SK-N-MC (cell line): ENCODE measurements at regions not wholly inside any gene's neighbourhood (a gene's known extent, or its start where the extent isn't known, plus 50 kb on each side); places are given as distances from the start of the nearest gene placed in this dataset.
"Not testable (repeated sequence)": the region's sequence is repeated elsewhere in the genome, so short reads cannot be mapped to it uniquely, and the experiment has no call there.

ENCODE experiments used
- DNase-seq: peaks from one replicate; pipeline ENCODE4 v3.0.0-alpha.2; 2011; ENCODE audit warnings: low read depth, low spot score
- H3K27ac ChIP-seq: fragments of 200-600 bp; sonication (generic); 2 replicates; pipeline ENCODE4 v1.5.1; 2016; ENCODE audit warnings: mixed run types
- H3K36me3 ChIP-seq: fragments of 200-600 bp; sonication (generic); 2 replicates; pipeline ENCODE4 v1.6.1; 2017; ENCODE audit warnings: antibody characterized with exemption, low read length, mixed read lengths; ENCODE audit not compliant: insufficient read depth
- H3K4me3 ChIP-seq: fragments of 200-600 bp; sonication (generic); 2 replicates; pipeline ENCODE4 v1.5.1; 2016
- H3K9ac ChIP-seq: fragments of 200-600 bp; sonication (generic); 2 replicates; pipeline ENCODE4 v1.8.0; 2017; ENCODE audit warnings: mixed run types, mixed read lengths; ENCODE audit not compliant: insufficient read length
- H3K9me3 ChIP-seq: fragments of 200-600 bp; sonication (generic); 2 replicates; pipeline ENCODE4 v1.6.1; 2017; ENCODE audit warnings: low read depth, mild to moderate bottlenecking, antibody characterized with exemption, low read length, moderate library complexity, mixed read lengths
- EZH2 ChIP-seq: fragments of 200-600 bp; sonication (generic); IDR thresholded peaks from one replicate; pipeline ENCODE4 v1.6.1; 2017; ENCODE audit warnings: antibody characterized with exemption
- FOXP2 ChIP-seq: optimal IDR thresholded peaks from 2 replicates; pipeline ENCODE3; 2011; ENCODE audit warnings: mild to moderate bottlenecking, moderate library complexity; ENCODE audit not compliant: insufficient read depth; ENCODE audit errors: extremely low read length, control extremely low read depth
- POLR2AphosphoS5 ChIP-seq: IDR thresholded peaks from 2 replicates; pipeline ENCODE4 v1.6.1; 2012; ENCODE audit warnings: mild to moderate bottlenecking, low read depth, low read length, borderline replicate concordance

DNA sequence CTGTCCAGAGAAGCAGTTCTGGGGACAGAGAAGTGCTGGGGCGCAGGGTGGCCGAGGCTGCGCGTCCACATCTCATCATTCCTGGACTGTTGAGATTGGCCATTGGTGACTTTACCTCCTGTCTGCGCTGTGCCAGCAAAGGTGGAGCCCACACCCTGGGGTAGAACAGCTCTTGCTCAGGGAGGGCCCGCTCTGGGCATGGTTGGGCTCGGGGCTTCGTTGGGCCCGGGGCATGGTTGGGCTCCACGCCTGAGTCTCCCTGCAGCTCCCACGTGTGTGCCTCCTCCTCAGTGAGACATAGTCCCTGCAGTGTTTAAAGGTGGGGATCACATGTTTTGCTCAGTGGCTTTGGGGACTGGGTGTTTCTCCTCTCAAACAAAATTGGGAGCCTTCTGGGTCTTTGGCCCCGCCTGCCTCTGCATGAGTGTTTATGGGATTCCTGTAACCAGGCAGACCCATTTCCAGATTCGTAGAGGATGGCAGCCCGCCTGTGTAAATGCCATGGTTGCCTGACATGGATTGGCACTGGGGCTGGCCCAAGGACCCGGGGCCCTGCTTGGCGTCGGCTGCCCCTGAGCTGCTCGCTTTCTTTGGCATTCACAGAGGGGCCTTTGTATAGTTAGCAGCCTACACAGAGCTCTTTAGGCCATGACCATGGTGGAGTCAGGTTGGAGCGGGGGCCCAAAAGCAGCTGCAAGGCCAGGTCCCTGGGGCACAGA is 104.6 kb downstream of the TLR5 start:
- Histone ChIP-seq H3K9me3 (no peaks in the 10 kb centered on the region), H3K4me3 (no peak overlapping the region), H3K9ac (no peak overlapping the region), H3K27ac (no peak overlapping the region), H3K36me3 (no peaks in the 10 kb centered on the region)
- TF ChIP-seq EZH2, result no peak
- TF ChIP-seq POLR2AphosphoS5, result no peak
- TF ChIP-seq FOXP2, result no peak
- no peak for DNase-seq

DNA sequence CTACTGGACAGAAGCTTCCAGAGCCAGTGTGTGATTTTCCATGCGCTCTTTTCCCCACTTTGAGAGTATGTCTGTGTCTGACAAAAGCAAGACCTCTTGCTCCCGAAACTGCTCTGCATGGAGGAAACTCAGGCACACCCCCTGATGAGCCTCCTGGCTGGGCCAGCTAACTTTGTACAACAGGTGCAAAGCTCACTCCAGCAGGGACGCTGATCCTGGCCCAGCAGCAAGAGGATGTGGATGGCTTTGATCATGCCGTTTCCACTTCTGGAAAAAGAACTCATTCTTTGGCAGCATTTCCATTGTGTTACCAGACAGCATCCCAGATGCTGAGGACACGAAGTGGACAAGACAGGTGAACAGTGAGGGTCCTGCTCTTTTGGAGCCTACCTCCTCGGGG is 103.1 kb downstream of the TLR5 start:
- no peak overlapping the region for H3K4me3 ChIP-seq
- H3K9me3 ChIP-seq, result no peaks in the 10 kb centered on the region
- DNase-seq, result no peak
- no peaks in the 10 kb centered on the region for H3K36me3 ChIP-seq
- H3K27ac ChIP-seq, result no peak overlapping the region
- no peak for TF ChIP-seq FOXP2
- TF ChIP-seq POLR2AphosphoS5, result no peak
- no peak for TF ChIP-seq EZH2
- H3K9ac ChIP-seq, result no peak overlapping the region

DNA sequence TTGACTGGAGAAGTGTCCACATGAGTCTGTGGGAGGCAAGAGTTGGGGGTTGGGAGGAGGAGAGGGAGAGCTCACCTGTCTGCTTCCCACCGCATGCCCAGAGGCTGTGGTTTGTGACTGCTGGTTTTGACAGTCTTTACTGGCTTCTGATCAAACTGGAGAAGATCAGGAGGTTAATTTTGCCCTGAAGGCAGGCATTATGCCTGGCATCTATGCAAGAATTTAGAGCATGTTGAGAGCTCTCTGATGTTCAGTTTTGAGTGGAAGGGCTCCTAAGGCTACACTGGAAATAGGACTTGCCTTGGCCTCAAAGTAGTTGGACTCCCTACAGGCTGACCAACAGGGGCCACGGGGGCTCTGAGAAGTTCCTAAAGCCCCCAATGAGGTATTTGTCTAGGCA is 101.6 kb downstream of the TLR5 start:
- DNase-seq, result no peak

DNA sequence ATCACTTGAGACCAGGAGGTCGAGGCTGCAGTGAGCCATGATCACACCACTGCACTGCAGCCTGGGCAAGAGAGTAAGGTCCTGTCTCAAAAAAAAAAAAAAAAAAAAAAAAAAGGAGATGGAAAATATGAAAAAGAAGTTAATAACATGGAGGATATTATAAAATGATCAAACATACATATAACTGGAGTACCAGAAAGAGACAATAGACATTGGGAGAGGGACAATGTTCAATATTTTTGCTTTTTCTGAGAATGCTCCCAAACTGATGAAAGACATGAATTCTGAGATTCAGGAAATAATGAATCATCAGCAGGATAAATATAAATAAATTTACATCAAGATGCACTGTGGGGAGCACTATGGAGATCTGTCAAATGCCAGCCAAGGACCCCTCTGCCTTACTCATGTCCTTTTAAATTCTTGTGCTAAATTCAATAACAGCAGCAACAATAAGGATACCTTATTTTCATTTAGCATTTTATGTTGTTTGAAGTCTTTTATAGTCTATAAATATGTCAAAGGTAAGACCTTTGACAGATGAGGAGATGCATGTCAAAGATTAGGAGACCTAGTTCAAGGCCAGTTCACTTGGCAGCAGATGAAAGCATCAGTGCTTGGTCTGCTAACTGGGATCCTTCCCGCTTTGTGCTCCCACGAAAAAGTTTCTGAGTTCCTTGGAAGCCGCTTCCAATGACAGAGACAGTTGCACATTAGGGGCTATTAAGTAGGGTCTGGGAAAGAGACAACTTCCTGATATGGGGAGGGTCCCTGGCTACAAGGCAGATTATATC is 97.7 kb downstream of the TLR5 start:
- H3K27ac ChIP-seq, result no peak overlapping the region
- no peak overlapping the region for H3K9ac ChIP-seq
- no peaks in the 10 kb centered on the region for H3K36me3 ChIP-seq
- no peak for TF ChIP-seq POLR2AphosphoS5
- TF ChIP-seq EZH2, result no peak
- no peak for TF ChIP-seq FOXP2
- H3K4me3 ChIP-seq, result no peak overlapping the region
- no peaks in the 10 kb centered on the region for H3K9me3 ChIP-seq
- DNase-seq, result no peak

More for the DNA sequence above, 101.6 kb downstream of the TLR5 start:
- H3K36me3 ChIP-seq, result no peaks in the 10 kb centered on the region
- no peak for TF ChIP-seq POLR2AphosphoS5
- no peaks in the 10 kb centered on the region for H3K9me3 ChIP-seq
- no peak overlapping the region for H3K4me3 ChIP-seq
- H3K27ac ChIP-seq, result no peak overlapping the region
- no peak overlapping the region for H3K9ac ChIP-seq

DNA sequence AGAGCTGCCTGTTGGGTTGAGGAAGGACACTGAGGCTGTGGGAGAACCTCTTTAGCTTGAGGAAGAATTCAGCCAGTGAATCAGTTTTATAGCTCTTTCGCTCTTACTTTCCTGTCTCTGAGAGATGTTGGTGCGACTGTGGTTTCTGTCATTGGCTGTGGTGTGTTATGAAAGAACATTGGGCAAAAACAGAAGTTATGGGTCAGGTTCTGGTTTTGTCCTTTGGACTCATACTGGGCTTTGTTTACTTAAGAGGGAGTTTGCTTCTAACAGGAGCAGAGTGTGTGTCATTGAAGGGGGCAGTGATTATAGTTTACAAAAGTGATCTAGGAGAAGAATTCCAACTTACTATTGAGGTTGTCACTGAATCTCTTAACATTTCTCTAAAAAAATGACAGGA is 97.0 kb downstream of the TLR5 start:
- H3K9me3 ChIP-seq, result no peaks in the 10 kb centered on the region
- H3K4me3 ChIP-seq, result no peak overlapping the region
- no peaks in the 10 kb centered on the region for H3K36me3 ChIP-seq
- no peak overlapping the region for H3K27ac ChIP-seq
- DNase-seq, result no peak
- TF ChIP-seq FOXP2, result no peak
- no peak for TF ChIP-seq EZH2
- TF ChIP-seq POLR2AphosphoS5, result no peak
- no peak overlapping the region for H3K9ac ChIP-seq

DNA sequence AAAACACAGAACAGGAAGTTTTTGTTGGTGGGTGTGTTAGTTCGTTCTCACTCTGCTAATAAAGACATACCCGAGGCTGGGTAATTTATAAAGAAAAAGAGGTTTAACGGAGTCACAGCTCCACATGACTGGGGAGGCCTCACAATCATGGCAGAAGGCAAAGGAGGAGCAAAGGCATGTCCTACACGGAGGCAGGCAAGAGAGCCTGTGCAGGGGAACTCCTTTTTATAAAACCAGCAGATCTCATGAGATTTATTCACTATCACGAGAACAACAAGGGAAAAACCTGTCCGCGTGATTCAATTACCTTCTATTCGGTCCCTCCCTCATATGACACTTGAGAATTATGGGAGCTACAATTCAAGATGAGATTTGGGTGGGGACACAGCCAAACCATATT is 96.6 kb downstream of the TLR5 start:
- H3K9ac ChIP-seq, H3K27ac ChIP-seq, H3K36me3 ChIP-seq, H3K9me3 ChIP-seq, DNase-seq, H3K4me3 ChIP-seq: not testable (repeated sequence)

DNA sequence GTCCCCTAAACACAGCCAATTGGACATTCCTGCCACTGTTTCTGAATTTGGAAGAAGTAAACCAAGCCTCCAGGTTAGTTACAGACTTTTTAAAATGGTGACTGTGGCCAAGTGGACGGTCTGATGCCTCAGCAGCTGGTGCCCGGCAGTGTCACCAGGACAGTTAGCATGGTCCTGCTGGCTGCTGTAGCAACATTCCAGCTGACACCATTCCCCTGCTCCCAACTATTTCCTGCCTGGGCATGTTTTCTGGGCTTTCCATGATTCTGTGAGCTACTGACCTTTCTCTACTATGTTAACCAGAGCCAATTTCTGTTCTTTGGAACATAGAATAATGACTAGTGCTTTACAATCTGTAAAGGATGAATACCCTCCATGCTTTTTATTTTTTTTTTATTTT is 95.0 kb downstream of the TLR5 start:
- Histone ChIP-seq H3K36me3 (no peaks in the 10 kb centered on the region), H3K4me3 (no peak overlapping the region), H3K27ac (no peak overlapping the region), H3K9me3 (no peaks in the 10 kb centered on the region), H3K9ac (no peak overlapping the region)
- DNase-seq, result no peak
- TF ChIP-seq POLR2AphosphoS5, result no peak
- no peak for TF ChIP-seq FOXP2
- no peak for TF ChIP-seq EZH2

DNA sequence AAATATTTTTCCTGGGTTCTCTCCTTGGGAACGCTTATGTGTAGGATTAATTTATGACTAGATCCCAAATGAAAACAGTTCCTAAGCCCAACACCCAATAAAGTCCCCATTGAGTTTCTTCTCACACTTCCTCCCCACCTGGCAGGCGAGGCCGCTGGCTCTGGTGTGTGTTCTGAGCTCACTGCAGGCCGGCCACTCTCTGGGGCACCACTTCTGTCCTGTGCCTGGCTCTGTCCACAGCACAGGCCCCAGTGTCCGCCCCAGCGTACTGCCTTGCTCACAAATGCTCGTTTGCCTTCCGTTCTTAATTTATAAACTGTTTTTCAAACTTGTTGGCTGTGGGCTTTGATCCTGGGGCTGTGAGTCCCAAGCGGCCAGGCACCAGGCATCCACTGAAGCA is 90.6 kb downstream of the TLR5 start:
- TF ChIP-seq POLR2AphosphoS5 (no peak), EZH2 (no peak), FOXP2 (no peak)
- Histone ChIP-seq H3K4me3 (no peak overlapping the region), H3K9me3 (no peaks in the 10 kb centered on the region), H3K36me3 (no peaks in the 10 kb centered on the region), H3K9ac (no peak overlapping the region), H3K27ac (no peak overlapping the region)
- DNase-seq, result no peak

DNA sequence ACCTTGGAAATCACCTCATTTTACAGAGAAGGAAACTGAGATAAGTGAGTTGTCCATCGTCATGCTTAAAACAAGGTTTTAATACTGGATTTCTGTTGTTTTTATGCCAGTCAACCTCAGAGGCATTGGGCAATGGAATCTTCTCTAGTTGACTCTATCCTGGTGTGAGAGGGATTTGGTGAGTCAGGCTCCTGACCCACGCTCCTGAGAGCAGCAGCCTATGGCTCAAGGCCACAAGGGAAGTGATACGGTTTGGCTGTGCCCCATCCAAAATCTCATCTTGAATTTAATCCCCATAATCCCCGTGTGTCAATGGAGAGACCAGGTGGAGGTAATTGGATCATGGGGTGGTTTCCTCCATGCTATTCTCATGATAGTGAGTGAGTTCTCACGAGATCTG is 90.1 kb downstream of the TLR5 start:
- H3K27ac ChIP-seq, result no peak overlapping the region
- no peak overlapping the region for H3K4me3 ChIP-seq
- H3K36me3 ChIP-seq, result no peaks in the 10 kb centered on the region
- no peak for DNase-seq
- H3K9me3 ChIP-seq, result no peaks in the 10 kb centered on the region
- no peak for TF ChIP-seq FOXP2
- H3K9ac ChIP-seq, result no peak overlapping the region
